ENCODE measurements at regions not wholly inside any gene's neighbourhood (a gene's known extent, or its start where the extent isn't known, plus 50 kb on each side); places are given as distances from the start of the nearest gene placed in this dataset.

DNA sequence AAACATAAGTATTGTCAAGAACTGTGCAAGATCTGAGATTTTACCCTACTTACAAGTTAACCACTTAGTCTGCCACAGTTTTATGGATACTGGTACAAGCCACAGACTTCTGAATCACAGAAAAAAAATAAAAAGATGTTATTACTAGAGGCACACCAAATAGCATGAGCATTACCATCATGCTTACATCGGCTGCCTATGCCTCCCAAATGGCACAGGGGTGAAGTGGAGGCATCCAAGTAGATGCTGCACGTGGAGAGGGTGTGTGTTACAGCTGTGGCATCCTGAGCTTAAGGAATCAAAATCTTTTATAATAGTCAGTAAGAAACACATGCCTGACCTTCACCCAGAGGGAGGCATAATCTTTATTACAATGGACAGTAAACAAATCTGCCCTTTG lies 207.8 kb downstream of the TFEC start:
- ChIA-PET CTCF (no interaction called here), POLR2A (ENCODE audit: low non-redundant PET) (no interaction called here)
- TF ChIP-seq, protein P1, sequence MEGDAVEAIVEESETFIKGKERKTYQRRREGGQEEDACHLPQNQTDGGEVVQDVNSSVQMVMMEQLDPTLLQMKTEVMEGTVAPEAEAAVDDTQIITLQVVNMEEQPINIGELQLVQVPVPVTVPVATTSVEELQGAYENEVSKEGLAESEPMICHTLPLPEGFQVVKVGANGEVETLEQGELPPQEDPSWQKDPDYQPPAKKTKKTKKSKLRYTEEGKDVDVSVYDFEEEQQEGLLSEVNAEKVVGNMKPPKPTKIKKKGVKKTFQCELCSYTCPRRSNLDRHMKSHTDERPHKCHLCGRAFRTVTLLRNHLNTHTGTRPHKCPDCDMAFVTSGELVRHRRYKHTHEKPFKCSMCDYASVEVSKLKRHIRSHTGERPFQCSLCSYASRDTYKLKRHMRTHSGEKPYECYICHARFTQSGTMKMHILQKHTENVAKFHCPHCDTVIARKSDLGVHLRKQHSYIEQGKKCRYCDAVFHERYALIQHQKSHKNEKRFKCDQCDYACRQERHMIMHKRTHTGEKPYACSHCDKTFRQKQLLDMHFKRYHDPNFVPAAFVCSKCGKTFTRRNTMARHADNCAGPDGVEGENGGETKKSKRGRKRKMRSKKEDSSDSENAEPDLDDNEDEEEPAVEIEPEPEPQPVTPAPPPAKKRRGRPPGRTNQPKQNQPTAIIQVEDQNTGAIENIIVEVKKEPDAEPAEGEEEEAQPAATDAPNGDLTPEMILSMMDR (conservative IDR thresholded peaks at IDR 0.05; ENCODE audit: low read depth, low read length) = no peak
- TF ChIP-seq EZH2 (IDR thresholded peaks at IDR 0.05; ENCODE audit: borderline replicate concordance, low read depth, low read length, poor library complexity, severe bottlenecking) = no peak
- H3K27me3 ChIP-seq (replicated peaks; ENCODE audit: insufficient read depth, low read depth, low read length, poor library complexity) = peaks cover 14% of the 10 kb centered on the region
- no peaks in the 10 kb centered on the region for H3K4me1 ChIP-seq (ENCODE audit: insufficient read depth, low read length, poor library complexity, severe bottlenecking)
- intact Hi-C loops (cut with micrococcal nuclease; ENCODE audit: unreplicated experiment) = no loop called here
- no TSS peak for BruUV-seq (replicated peaks)
- no peak overlapping the region for H3K27ac ChIP-seq (ENCODE audit: low read depth, low read length, poor library complexity, severe bottlenecking)
- H3K36me3 ChIP-seq (ENCODE audit: insufficient read depth, low read length, poor library complexity, severe bottlenecking) = no peaks in the 10 kb centered on the region
- H3K9me3 ChIP-seq (ENCODE audit: low read depth, low read length, poor library complexity, severe bottlenecking) = no peaks in the 10 kb centered on the region
- DNase-seq (ENCODE audit: low spot score) = no peak
- no peak overlapping the region for H3K4me3 ChIP-seq (ENCODE audit: low read depth, low read length, poor library complexity, severe bottlenecking)

DNA sequence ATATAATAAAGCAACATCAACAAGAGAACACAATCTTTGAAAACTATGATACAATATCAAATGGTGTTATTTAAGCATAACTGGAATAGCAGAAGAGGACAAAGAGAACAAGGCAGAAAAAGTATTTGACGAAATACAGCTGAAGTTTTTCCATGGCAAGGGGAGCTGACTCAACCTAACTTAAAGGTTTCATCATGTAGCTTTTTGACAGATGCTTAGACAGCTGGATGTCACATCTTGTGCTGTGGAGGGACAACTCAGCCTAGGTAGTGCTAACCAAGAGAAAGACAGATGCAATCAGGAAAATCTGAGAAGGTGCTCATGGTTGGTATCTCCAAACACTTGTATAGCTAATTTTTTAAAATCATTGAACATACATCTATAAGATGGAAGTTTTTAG lies 208.2 kb downstream of the TFEC start:
- Histone ChIP-seq H3K9me3 (ENCODE audit: low read depth, low read length, poor library complexity, severe bottlenecking) (no peaks in the 10 kb centered on the region), H3K4me3 (ENCODE audit: low read depth, low read length, poor library complexity, severe bottlenecking) (no peak overlapping the region), H3K36me3 (ENCODE audit: insufficient read depth, low read length, poor library complexity, severe bottlenecking) (no peaks in the 10 kb centered on the region), H3K4me1 (ENCODE audit: insufficient read depth, low read length, poor library complexity, severe bottlenecking) (no peaks in the 10 kb centered on the region), H3K27me3 (replicated peaks; ENCODE audit: insufficient read depth, low read depth, low read length, poor library complexity) (peaks cover 16% of the 10 kb centered on the region), H3K27ac (ENCODE audit: low read depth, low read length, poor library complexity, severe bottlenecking) (no peak overlapping the region)
- ChIA-PET POLR2A (ENCODE audit: low non-redundant PET) (no interaction called here), CTCF (no interaction called here)
- DNase-seq (ENCODE audit: low spot score) = no peak
- BruUV-seq (replicated peaks) = no TSS peak
- TF ChIP-seq EZH2 (IDR thresholded peaks at IDR 0.05; ENCODE audit: borderline replicate concordance, low read depth, low read length, poor library complexity, severe bottlenecking) = no peak
- TF ChIP-seq, protein P1 (conservative IDR thresholded peaks at IDR 0.05; ENCODE audit: low read depth, low read length) = no peak
- intact Hi-C loops (cut with micrococcal nuclease; ENCODE audit: unreplicated experiment) = no loop called here

DNA sequence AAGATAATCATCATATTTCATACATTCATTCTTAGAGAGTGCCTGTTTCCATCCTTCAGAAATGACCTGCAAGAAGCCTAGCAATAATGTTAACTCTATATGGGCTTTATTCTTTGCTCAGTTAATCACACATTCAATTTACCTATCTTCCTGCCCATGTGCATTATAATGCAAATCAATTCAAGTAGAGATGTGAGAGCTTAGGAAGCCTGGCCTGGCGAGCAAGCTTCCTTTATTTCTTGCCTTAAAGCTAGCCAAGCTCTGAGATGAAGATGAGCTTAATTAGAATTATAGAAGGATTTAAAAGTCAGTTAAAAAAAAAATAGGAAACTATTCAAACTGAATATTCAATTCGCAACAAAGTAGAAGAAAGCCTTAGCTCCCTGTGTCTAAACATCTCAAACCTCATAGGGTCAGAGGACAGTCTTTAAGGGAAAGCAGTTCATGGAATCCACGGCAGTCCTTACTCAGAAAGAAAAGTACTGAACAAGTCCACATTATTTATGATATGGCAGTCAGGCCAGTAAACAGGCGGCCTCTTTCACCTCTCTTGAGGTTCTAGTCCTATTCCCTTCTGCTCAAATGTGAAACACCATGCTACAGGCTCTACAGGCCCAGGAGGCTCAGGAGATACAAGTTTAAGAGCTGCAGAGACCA lies 214.1 kb downstream of the TFEC start:
- Histone ChIP-seq H3K27me3 (replicated peaks; ENCODE audit: insufficient read depth, low read depth, low read length, poor library complexity) (peaks cover 68% of the 10 kb centered on the region), H3K36me3 (ENCODE audit: insufficient read depth, low read length, poor library complexity, severe bottlenecking) (no peaks in the 10 kb centered on the region), H3K4me1 (ENCODE audit: insufficient read depth, low read length, poor library complexity, severe bottlenecking) (no peaks in the 10 kb centered on the region), H3K27ac (ENCODE audit: low read depth, low read length, poor library complexity, severe bottlenecking) (no peak overlapping the region), H3K4me3 (ENCODE audit: low read depth, low read length, poor library complexity, severe bottlenecking) (no peak overlapping the region), H3K9me3 (ENCODE audit: low read depth, low read length, poor library complexity, severe bottlenecking) (no peaks in the 10 kb centered on the region)
- TF ChIP-seq, protein P1 (conservative IDR thresholded peaks at IDR 0.05; ENCODE audit: low read depth, low read length) = no peak
- no peak for TF ChIP-seq EZH2 (IDR thresholded peaks at IDR 0.05; ENCODE audit: borderline replicate concordance, low read depth, low read length, poor library complexity, severe bottlenecking)
- no TSS peak for BruUV-seq (replicated peaks)
- CTCF ChIA-PET = interaction anchor here (0.6 kb wide), 1 partner anchor 26 kb away, joined by 3 read pairs; no protein-coding TSS in a partner anchor
- POLR2A ChIA-PET (ENCODE audit: low non-redundant PET) = no interaction called here
- no peak for DNase-seq (ENCODE audit: low spot score)
- intact Hi-C loops (cut with micrococcal nuclease; ENCODE audit: unreplicated experiment) = no loop called here

All from A673 (cell line).